NB4 (cell line): ENCODE measurements at regions not wholly inside any gene's neighbourhood (a gene's known extent, or its start where the extent isn't known, plus 50 kb on each side); places are given as distances from the start of the nearest gene placed in this dataset.

Experiments
- DNase-seq: peaks from one replicate; pipeline ENCODE4 v3.0.0; 2010; ENCODE audit warnings: low read depth
- H3K4me3 ChIP-seq: one replicate; pipeline ENCODE4 v1.5.1; 2011; ENCODE audit warnings: mild to moderate bottlenecking, low read depth, low read length, moderate library complexity
- MYC ChIP-seq: IDR thresholded peaks from 2 replicates; pipeline ENCODE4 v1.6.1; 2011; ENCODE audit warnings: low read depth, low read length
- POLR2A ChIP-seq: IDR thresholded peaks from 2 replicates; pipeline ENCODE4 v1.6.1; 2011; ENCODE audit warnings: mild to moderate bottlenecking; ENCODE audit not compliant: insufficient read length; ENCODE audit errors: extremely low read depth
- TF ChIP-seq, protein P1 (sequence below): IDR thresholded peaks from one replicate; pipeline ENCODE4 v1.5.1; 2012; ENCODE audit warnings: low read depth, low read length
- TF ChIP-seq, protein P2 (sequence below): IDR thresholded peaks from 2 replicates; pipeline ENCODE4 v1.6.1; 2011; ENCODE audit warnings: low read depth, low read length

DNA sequence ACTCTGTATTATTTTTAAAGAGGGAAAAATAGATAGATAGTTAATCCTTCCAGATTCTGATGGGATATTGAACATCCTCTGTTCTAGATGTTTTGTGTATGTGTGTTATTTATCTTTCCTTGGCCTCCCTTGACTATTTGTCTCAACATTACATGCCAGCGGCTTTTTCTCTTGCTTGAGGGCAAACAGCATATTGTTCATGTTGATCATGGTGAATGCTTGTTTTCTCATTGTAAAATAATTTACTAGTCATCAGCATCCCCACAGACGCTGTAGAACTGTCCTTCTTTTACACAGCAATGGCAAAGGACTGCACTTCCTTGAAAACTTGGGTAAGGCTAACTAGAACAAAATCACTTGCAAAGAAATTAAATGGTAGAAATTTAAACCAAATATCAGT lies 1376.4 kb upstream of the GOT2 start:
- no peak for DNase-seq
- no peak for TF ChIP-seq MYC
- no peak for TF ChIP-seq POLR2A
- TF ChIP-seq, protein P1, sequence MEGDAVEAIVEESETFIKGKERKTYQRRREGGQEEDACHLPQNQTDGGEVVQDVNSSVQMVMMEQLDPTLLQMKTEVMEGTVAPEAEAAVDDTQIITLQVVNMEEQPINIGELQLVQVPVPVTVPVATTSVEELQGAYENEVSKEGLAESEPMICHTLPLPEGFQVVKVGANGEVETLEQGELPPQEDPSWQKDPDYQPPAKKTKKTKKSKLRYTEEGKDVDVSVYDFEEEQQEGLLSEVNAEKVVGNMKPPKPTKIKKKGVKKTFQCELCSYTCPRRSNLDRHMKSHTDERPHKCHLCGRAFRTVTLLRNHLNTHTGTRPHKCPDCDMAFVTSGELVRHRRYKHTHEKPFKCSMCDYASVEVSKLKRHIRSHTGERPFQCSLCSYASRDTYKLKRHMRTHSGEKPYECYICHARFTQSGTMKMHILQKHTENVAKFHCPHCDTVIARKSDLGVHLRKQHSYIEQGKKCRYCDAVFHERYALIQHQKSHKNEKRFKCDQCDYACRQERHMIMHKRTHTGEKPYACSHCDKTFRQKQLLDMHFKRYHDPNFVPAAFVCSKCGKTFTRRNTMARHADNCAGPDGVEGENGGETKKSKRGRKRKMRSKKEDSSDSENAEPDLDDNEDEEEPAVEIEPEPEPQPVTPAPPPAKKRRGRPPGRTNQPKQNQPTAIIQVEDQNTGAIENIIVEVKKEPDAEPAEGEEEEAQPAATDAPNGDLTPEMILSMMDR = no peak
- TF ChIP-seq, protein P2, sequence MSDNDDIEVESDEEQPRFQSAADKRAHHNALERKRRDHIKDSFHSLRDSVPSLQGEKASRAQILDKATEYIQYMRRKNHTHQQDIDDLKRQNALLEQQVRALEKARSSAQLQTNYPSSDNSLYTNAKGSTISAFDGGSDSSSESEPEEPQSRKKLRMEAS = no peak
- no peak overlapping the region for H3K4me3 ChIP-seq

GRCh38 chr16:60107871-60108270 lies 1373.8 kb upstream of the GOT2 start:
- DNase-seq = peak; percentile 50
- TF ChIP-seq, protein P2 = no peak
- TF ChIP-seq, protein P1 = no peak
- no peak for TF ChIP-seq POLR2A
- TF ChIP-seq MYC = no peak
- H3K4me3 ChIP-seq = no peak overlapping the region

GRCh38 chr16:60107437-60107836 lies 1373.3 kb upstream of the GOT2 start:
- TF ChIP-seq MYC (no peak), POLR2A (no peak)
- TF ChIP-seq, protein P1 = no peak
- TF ChIP-seq, protein P2 = no peak

DNA sequence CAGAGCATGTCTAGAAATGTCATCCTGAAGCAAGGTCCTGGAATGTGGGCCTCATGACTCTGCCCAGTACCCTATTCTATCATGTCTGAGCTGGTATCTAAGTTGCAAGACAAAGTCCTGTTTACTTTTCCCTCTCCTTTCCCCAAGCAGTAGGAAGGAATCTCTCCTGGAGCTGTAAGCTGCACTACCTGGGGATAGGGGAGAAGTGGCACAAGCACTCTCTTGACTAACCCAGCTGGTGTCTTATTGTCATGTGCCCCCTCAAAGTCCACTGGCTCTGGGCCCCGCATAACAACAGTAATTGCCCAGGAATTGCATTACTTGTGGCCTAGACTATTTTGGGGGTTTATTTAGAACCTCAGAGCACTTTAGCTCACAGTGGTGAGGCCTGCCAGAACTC lies 1366.3 kb upstream of the GOT2 start:
- TF ChIP-seq, protein P2 = no peak
- TF ChIP-seq, protein P1 = no peak
- TF ChIP-seq MYC (no peak), POLR2A (no peak)
- no peak for DNase-seq
- no peak overlapping the region for H3K4me3 ChIP-seq

More at GRCh38 chr16:60107437-60107836, 1373.3 kb upstream of the GOT2 start:
- no peak overlapping the region for H3K4me3 ChIP-seq
- peak; percentile 66 for DNase-seq

- DNase-seq = no peak
- H3K4me3 ChIP-seq = no peak overlapping the region
- no peak for TF ChIP-seq POLR2A
- no peak for TF ChIP-seq MYC
- TF ChIP-seq, protein P2 = no peak
- TF ChIP-seq, protein P1 = no peak
Measured at GRCh38 chr16:60091529-60091928, 1357.4 kb upstream of the GOT2 start.

- TF ChIP-seq, protein P2 = no peak
- TF ChIP-seq, protein P1 = no peak
- TF ChIP-seq POLR2A (no peak), MYC (no peak)
- no peak for DNase-seq
- H3K4me3 ChIP-seq = no peak overlapping the region
Measured at GRCh38 chr16:60091071-60091470, 1357.0 kb upstream of the GOT2 start.
